Suprapubic skin (tissue), 4 donors: ENCODE measurements at regions not wholly inside any gene's neighbourhood (a gene's known extent, or its start where the extent isn't known, plus 50 kb on each side); places are given as distances from the start of the nearest gene placed in this dataset.

Experiments
- DNase-seq, 2 donors: peaks; one replicate each; pipeline ENCODE4 v3.0.0-alpha.2; 2019; ENCODE audit warnings: low spot score in 2 of 2
- H3K27ac ChIP-seq: fragments of 200-600 bp; sonication (generic); one replicate; pipeline ENCODE4 v1.5.1; 2019
- H3K27me3 ChIP-seq: fragments of 200-600 bp; sonication (generic); one replicate; pipeline ENCODE4 v1.5.1; 2019
- H3K36me3 ChIP-seq: fragments of 200-600 bp; sonication (generic); one replicate; pipeline ENCODE4 v1.5.1; 2019
- H3K4me1 ChIP-seq: fragments of 200-600 bp; sonication (generic); one replicate; pipeline ENCODE4 v1.5.1; 2019
- H3K4me3 ChIP-seq: fragments of 200-600 bp; sonication (generic); one replicate; pipeline ENCODE4 v1.5.1; 2019; ENCODE audit warnings: mild to moderate bottlenecking
- H3K9me3 ChIP-seq: fragments of 200-600 bp; sonication (generic); one replicate; pipeline ENCODE4 v1.5.1; 2019
- EP300 ChIP-seq: sonication (generic); formaldehyde crosslinking; IDR thresholded peaks from one replicate; pipeline ENCODE4 v1.6.1; 2017; ENCODE audit warnings: antibody characterized with exemption
- POLR2A ChIP-seq, 2 donors: fragments of 450-650 bp; IDR thresholded peaks; one replicate each; pipeline ENCODE4 v1.6.1; 2017; ENCODE audit warnings: antibody characterized with exemption in 2 of 2, mild to moderate bottlenecking in 2 of 2, moderate library complexity in 2 of 2
- POLR2AphosphoS5 ChIP-seq, 3 donors: sonication (generic); formaldehyde crosslinking; IDR thresholded peaks; one replicate each; pipeline ENCODE4 v1.6.1; 2017; ENCODE audit warnings: antibody characterized with exemption in 3 of 3
- WGBS: methylation state at CpG from one replicate; pipeline ENCODE4 v1.1.5; 2018; 5-methylcytosine and 5-hydroxymethylcytosine counted together
- TF ChIP-seq, protein P1 (sequence below), 2 donors: fragments of 200-600 bp in 1 of 2; fragments of 450-650 bp in 1 of 2; sonication (generic) in 1 of 2; IDR thresholded peaks; one replicate each; pipeline ENCODE4 v1.5.1; 2016 to 2019; ENCODE audit warnings: antibody characterized with exemption in 2 of 2, mild to moderate bottlenecking in 1 of 2, moderate library complexity in 1 of 2

DNA sequence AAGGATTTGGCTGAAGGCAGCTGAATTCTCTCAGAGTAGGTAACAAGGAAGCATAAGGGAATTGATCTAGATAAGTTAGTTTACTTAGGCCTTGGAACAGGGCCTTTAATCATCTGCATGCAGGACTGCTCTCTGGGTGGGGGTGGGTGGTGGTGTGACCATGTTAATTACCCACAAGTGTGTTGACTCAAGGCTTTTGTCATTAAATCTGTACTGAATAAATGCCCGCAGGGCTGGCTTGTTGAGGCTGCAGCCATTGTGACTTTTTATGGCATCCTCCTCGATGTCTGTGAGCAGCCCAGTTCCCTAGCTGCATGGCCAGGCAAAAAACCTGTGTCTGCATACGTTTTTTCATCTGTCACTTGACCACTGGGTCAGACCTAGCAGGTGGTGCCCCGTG lies 63.5 kb upstream of the ASCC3 start:
- TF ChIP-seq, protein P1, sequence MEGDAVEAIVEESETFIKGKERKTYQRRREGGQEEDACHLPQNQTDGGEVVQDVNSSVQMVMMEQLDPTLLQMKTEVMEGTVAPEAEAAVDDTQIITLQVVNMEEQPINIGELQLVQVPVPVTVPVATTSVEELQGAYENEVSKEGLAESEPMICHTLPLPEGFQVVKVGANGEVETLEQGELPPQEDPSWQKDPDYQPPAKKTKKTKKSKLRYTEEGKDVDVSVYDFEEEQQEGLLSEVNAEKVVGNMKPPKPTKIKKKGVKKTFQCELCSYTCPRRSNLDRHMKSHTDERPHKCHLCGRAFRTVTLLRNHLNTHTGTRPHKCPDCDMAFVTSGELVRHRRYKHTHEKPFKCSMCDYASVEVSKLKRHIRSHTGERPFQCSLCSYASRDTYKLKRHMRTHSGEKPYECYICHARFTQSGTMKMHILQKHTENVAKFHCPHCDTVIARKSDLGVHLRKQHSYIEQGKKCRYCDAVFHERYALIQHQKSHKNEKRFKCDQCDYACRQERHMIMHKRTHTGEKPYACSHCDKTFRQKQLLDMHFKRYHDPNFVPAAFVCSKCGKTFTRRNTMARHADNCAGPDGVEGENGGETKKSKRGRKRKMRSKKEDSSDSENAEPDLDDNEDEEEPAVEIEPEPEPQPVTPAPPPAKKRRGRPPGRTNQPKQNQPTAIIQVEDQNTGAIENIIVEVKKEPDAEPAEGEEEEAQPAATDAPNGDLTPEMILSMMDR (IDR thresholded peaks at IDR 0.05): no peak
- no peak for TF ChIP-seq POLR2AphosphoS5 (IDR thresholded peaks at IDR 0.05)
- no peak for TF ChIP-seq POLR2A (IDR thresholded peaks at IDR 0.05)
- no peak for TF ChIP-seq EP300
- Histone ChIP-seq H3K36me3 (no peaks in the 10 kb centered on the region), H3K27ac (no peak overlapping the region), H3K27me3 (no peaks in the 10 kb centered on the region), H3K9me3 (no peaks in the 10 kb centered on the region), H3K4me1 (no peaks in the 10 kb centered on the region), H3K4me3 (no peak overlapping the region)
- 89% methylated on average over 4 of the region's 4 CpGs for WGBS
- DNase-seq: no peak

DNA sequence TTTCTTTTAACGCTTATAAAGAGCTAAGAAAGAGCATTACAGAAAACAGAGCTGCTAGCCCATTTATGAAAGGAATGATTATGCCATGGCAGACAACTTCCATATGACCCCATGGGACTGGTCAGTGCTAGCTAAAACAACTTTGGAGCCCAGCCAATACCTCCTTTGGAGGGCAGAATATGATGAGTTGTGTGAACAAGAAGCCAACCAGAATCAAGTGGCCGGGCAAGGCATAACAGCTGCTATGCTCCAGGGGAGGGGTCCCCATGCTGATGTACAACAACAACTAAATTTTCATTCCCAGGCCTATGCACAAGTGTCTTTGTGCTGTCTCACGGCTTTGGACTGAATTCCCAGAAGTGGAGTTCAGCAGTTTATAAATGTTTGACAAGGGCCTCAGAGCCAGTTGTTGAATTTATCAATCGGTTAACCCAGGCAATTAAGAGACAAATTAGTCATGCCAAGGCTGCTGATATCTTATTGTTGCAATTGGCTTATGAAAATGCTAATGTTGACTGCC lies 65.0 kb upstream of the ASCC3 start:
- H3K27me3 ChIP-seq: no peaks in the 10 kb centered on the region
- no peaks in the 10 kb centered on the region for H3K9me3 ChIP-seq
- no peaks in the 10 kb centered on the region for H3K36me3 ChIP-seq
- WGBS: 93% methylated on average over 4 of the region's 4 CpGs
- H3K4me3 ChIP-seq: no peak overlapping the region
- TF ChIP-seq POLR2A (IDR thresholded peaks at IDR 0.05) (no peak), EP300 (no peak), POLR2AphosphoS5 (IDR thresholded peaks at IDR 0.05) (no peak)
- TF ChIP-seq, protein P1 (IDR thresholded peaks at IDR 0.05): no peak
- no peak overlapping the region for H3K27ac ChIP-seq
- H3K4me1 ChIP-seq: no peaks in the 10 kb centered on the region
- DNase-seq: no peak

DNA sequence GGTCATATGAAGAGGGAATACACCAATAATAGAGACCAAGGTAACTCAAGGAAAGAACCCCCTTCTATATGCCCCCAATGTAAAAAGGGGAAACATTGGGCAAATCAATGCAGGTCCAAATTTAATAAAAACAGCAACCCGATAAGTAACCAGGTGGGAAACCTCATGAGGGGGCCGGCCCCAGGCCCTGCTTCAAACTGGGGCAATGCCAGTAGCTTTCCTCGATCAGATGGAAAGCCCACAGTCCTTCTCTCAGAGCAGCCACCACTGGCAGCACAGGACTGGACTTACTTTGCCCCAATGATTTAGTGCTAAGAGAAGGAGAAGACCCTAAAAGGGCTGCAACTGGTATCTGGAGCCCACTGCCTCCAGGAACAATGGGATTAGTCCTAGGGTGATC lies 65.6 kb upstream of the ASCC3 start:
- H3K4me3 ChIP-seq: no peak overlapping the region
- no peak for TF ChIP-seq EP300
- no peak for TF ChIP-seq POLR2AphosphoS5 (IDR thresholded peaks at IDR 0.05)
- no peak for TF ChIP-seq POLR2A (IDR thresholded peaks at IDR 0.05)
- TF ChIP-seq, protein P1 (IDR thresholded peaks at IDR 0.05): no peak
- no peak overlapping the region for H3K27ac ChIP-seq
- no peaks in the 10 kb centered on the region for H3K4me1 ChIP-seq
- H3K9me3 ChIP-seq: no peaks in the 10 kb centered on the region
- no peak for DNase-seq
- no peaks in the 10 kb centered on the region for H3K27me3 ChIP-seq
- H3K36me3 ChIP-seq: no peaks in the 10 kb centered on the region
- WGBS: 86% methylated on average over 3 of the region's 3 CpGs

DNA sequence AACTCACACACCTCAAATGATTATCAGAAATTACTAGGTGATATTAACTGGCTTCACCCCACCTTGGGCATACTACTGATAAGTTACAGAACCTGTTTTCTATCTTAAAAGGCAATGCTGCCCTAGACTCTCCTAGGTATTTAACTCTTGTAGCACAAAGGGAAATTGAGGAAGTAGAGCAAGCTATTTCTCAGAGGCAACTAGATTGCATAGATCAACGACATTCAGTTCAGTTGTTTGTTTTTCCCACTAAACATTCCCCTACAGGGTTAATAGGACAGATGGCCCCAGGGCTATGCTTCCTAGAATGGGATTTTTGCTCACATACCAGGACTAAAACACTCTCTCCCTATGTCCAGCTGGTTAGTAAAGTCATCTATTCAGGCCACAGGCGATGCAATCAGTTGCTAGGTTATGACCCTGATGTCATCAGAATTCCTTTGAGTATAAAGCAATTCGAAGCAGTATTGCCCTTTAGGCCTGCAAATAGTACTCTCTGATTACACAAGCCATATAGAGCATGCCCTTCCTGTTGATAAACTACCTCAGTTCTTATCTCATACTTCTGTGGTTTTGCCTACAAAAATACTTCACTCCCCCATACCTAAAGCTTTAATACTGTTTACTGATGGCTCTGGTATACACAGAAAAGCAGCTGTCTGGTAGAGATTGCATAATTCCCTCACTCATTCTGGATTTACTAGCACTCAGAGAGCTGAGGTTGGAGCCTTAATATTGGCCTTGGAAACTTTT lies 67.4 kb upstream of the ASCC3 start:
- no peak for DNase-seq
- TF ChIP-seq, protein P1 (IDR thresholded peaks at IDR 0.05): no peak
- TF ChIP-seq POLR2AphosphoS5 (IDR thresholded peaks at IDR 0.05): no peak
- no peak for TF ChIP-seq EP300
- TF ChIP-seq POLR2A (IDR thresholded peaks at IDR 0.05): no peak
- H3K27ac ChIP-seq: no peak overlapping the region
- H3K4me1 ChIP-seq: no peaks in the 10 kb centered on the region
- H3K27me3 ChIP-seq: no peaks in the 10 kb centered on the region
- H3K4me3 ChIP-seq: no peak overlapping the region
- no peaks in the 10 kb centered on the region for H3K9me3 ChIP-seq
- WGBS: 53% methylated on average over 3 of the region's 3 CpGs
- no peaks in the 10 kb centered on the region for H3K36me3 ChIP-seq

DNA sequence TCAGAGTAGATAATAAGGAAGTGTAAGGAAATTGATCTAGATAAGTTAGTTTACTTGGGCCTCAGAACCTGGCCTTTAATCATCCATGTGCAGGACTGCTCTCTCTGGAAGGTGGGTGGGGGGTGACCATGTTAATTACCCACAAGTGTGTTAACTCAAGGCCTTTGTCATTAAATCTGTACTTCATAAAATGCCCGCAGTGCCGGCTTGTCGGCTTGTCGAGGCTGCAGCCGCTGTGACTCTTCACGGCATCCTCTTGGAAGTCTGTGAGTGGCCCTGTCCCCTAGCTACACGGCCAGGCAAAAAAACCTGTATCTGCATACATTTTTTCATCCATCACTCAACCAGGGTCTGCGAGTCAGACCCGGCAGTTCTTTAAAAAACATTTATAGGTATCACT lies 70.9 kb upstream of the ASCC3 start:
- H3K27ac ChIP-seq: no peak overlapping the region
- TF ChIP-seq POLR2A (IDR thresholded peaks at IDR 0.05) (no peak), POLR2AphosphoS5 (IDR thresholded peaks at IDR 0.05) (no peak), EP300 (no peak)
- TF ChIP-seq, protein P1 (IDR thresholded peaks at IDR 0.05): no peak
- no peaks in the 10 kb centered on the region for H3K27me3 ChIP-seq
- WGBS: 63% methylated on average over 9 of the region's 9 CpGs
- no peaks in the 10 kb centered on the region for H3K9me3 ChIP-seq
- no peak for DNase-seq
- no peaks in the 10 kb centered on the region for H3K36me3 ChIP-seq
- no peaks in the 10 kb centered on the region for H3K4me1 ChIP-seq
- no peak overlapping the region for H3K4me3 ChIP-seq
